H1 (cell line): ENCODE measurements at regions not wholly inside any gene's neighbourhood (a gene's known extent, or its start where the extent isn't known, plus 50 kb on each side); places are given as distances from the start of the nearest gene placed in this dataset.

Experiments
- EGR1 ChIP-seq: IDR thresholded peaks from 2 replicates; pipeline ENCODE4 v1.6.1; 2011; ENCODE audit warnings: low read depth, low read length, borderline replicate concordance
- FOSL1 ChIP-seq: IDR thresholded peaks from 2 replicates; pipeline ENCODE4 v1.6.1; 2011; ENCODE audit warnings: mild to moderate bottlenecking, low read depth, low read length, moderate library complexity; ENCODE audit not compliant: insufficient read depth
- POLR2AphosphoS5 ChIP-seq: IDR thresholded peaks from 2 replicates; pipeline ENCODE4 v1.6.1; 2011; ENCODE audit warnings: low read depth, low read length
- TAF1 ChIP-seq: IDR thresholded peaks from 2 replicates; pipeline ENCODE4 v1.6.1; 2011; ENCODE audit warnings: mild to moderate bottlenecking, low read depth, low read length
- TF ChIP-seq, protein P1 (sequence below), 3 experiments: IDR thresholded peaks; 1 replicate in 2 of 3; 2 replicates in 1 of 3; pipeline versions ENCODE4 v1.5.1 to v1.6.1; 2011; ENCODE audit warnings: low read length in 3 of 3, mild to moderate bottlenecking in 3 of 3, inconsistent platforms in 2 of 3, low read depth in 1 of 3, moderate library complexity in 1 of 3; ENCODE audit not compliant: insufficient read depth in 1 of 3; ENCODE audit errors: control extremely low read depth in 1 of 3
- TF ChIP-seq, protein P2 (sequence below): IDR thresholded peaks from 2 replicates; pipeline ENCODE4 v1.6.1; 2011; ENCODE audit warnings: low read length, improper control_type of control experiment

DNA sequence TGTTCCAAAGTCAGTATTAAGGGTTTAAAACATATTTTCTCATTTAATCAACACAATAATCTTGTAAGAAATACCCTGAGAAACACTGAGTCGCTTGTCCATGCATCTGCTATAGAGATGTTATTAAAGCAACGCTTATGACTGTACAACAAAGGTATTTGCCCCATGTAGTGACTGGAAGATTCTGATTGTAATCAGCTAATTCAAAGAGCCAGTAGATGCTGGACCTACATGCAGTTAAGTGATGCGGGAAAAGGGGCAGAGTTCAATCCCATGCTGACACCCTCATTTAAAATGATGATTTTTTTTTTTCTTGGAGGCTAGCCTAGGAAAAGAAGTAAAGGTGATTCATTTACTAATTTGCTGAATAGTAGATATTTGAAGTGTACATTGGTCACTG is 149.3 kb upstream of the MTAP start:
- TF ChIP-seq, protein P1, sequence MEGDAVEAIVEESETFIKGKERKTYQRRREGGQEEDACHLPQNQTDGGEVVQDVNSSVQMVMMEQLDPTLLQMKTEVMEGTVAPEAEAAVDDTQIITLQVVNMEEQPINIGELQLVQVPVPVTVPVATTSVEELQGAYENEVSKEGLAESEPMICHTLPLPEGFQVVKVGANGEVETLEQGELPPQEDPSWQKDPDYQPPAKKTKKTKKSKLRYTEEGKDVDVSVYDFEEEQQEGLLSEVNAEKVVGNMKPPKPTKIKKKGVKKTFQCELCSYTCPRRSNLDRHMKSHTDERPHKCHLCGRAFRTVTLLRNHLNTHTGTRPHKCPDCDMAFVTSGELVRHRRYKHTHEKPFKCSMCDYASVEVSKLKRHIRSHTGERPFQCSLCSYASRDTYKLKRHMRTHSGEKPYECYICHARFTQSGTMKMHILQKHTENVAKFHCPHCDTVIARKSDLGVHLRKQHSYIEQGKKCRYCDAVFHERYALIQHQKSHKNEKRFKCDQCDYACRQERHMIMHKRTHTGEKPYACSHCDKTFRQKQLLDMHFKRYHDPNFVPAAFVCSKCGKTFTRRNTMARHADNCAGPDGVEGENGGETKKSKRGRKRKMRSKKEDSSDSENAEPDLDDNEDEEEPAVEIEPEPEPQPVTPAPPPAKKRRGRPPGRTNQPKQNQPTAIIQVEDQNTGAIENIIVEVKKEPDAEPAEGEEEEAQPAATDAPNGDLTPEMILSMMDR (IDR thresholded peaks at IDR 0.05; ENCODE audit: control extremely low read depth in 1 of 3, insufficient read depth in 1 of 3, low read depth in 1 of 3, low read length in 3 of 3) = no peak
- TF ChIP-seq, protein P2, sequence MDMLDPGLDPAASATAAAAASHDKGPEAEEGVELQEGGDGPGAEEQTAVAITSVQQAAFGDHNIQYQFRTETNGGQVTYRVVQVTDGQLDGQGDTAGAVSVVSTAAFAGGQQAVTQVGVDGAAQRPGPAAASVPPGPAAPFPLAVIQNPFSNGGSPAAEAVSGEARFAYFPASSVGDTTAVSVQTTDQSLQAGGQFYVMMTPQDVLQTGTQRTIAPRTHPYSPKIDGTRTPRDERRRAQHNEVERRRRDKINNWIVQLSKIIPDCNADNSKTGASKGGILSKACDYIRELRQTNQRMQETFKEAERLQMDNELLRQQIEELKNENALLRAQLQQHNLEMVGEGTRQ = no peak
- TF ChIP-seq EGR1 (no peak), POLR2AphosphoS5 (no peak), TAF1 (no peak), FOSL1 (no peak)
